OCI-LY7 (cell line): ENCODE measurements at regions not wholly inside any gene's neighbourhood (a gene's known extent, or its start where the extent isn't known, plus 50 kb on each side); places are given as distances from the start of the nearest gene placed in this dataset.
A peak's percentile ranks its signal among the peaks of the same experiment; 100 is the strongest.

Source experiments
- EZH2phosphoT487 ChIP-seq: fragments of 200-600 bp; sonication (generic); IDR thresholded peaks from 2 replicates; pipeline ENCODE4 v1.6.1; 2018; ENCODE audit warnings: low read depth, borderline replicate concordance, mild to moderate bottlenecking, mixed run types, antibody characterized with exemption, low read length, moderate library complexity, mixed read lengths
- TF ChIP-seq, protein P1 (sequence below): fragments of 200-600 bp; sonication (generic); conservative IDR thresholded peaks from 2 replicates; pipeline ENCODE4 v1.5.1; 2014; ENCODE audit warnings: mild to moderate bottlenecking, antibody characterized with exemption, low read length, moderate library complexity, mixed read lengths

- TF ChIP-seq, protein P1, sequence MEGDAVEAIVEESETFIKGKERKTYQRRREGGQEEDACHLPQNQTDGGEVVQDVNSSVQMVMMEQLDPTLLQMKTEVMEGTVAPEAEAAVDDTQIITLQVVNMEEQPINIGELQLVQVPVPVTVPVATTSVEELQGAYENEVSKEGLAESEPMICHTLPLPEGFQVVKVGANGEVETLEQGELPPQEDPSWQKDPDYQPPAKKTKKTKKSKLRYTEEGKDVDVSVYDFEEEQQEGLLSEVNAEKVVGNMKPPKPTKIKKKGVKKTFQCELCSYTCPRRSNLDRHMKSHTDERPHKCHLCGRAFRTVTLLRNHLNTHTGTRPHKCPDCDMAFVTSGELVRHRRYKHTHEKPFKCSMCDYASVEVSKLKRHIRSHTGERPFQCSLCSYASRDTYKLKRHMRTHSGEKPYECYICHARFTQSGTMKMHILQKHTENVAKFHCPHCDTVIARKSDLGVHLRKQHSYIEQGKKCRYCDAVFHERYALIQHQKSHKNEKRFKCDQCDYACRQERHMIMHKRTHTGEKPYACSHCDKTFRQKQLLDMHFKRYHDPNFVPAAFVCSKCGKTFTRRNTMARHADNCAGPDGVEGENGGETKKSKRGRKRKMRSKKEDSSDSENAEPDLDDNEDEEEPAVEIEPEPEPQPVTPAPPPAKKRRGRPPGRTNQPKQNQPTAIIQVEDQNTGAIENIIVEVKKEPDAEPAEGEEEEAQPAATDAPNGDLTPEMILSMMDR = 0 out of 2 replicates have a peak, but pooled peaks have one; percentile 16
- no peak for TF ChIP-seq EZH2phosphoT487
Observed at GRCh38 chr13:70792121-70792520, 683.9 kb upstream of the KLHL1 start.
